CD4-positive, alpha-beta T cell treated with Interleukin-10 for 1 hour (primary cell): ENCODE measurements at regions not wholly inside any gene's neighbourhood (a gene's known extent, or its start where the extent isn't known, plus 50 kb on each side); places are given as distances from the start of the nearest gene placed in this dataset.
"Not testable (repeated sequence)": the region's sequence is repeated elsewhere in the genome, so short reads cannot be mapped to it uniquely, and the experiment has no call there.

Source experiments
- DNase-seq: peaks from one replicate; pipeline ENCODE4 v3.0.0-alpha.2; 2020

DNA sequence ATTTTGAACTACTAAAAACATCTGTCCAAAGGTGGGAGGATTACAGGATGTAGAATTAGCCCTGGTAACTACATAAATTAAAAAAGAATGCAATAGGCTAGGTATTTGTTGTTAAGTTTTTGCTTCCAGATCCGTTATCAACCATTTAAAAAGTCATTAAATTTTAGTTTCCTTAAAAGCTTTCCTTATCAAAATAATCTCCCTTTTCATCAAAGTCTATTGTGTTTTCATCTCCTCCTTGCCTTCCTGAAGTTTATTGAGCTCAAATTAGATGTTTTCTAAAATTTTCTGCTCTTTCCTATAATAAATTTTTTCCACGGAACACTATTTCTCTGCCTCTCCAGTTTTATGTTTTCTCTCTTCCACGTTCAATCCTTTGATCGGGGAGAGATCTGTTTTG is 108.6 kb downstream of the MEX3B start:
- no peak for DNase-seq

DNA sequence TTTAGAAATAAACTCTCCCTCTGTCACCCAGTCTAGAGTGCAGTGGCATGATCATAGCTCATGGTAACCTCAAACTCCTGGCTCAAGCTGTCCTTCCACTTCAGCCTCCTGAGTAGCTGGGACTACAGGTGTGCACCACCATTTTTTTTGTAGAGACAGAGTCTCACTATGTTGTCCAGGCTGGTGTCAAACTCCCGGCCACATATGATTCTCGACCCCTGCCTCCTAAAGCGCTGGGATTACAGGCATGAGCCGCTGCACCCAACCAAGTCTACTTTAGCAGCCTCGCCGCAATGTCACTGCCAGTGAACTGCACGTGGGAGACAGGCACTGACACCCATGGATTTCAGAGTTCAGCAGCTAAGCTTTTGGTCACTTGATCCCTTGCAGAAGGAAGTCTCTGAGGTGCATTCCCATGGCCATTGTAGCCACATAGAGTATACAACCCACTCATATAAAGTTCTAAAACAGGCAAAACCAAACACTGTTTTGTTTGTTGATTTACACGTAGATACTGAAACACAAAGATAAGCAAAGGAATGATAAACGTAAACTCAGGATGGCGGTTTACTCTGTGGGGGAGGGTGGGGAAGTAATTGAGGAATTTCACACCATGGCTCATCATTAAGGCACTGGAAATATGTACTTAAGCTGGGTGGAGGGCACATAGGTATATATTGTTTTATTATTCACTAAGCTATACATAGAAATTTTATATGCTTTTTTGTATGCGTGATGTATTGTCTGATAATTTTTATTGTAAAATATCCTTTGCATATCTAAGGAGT is 115.0 kb downstream of the MEX3B start:
- no peak for DNase-seq

DNA sequence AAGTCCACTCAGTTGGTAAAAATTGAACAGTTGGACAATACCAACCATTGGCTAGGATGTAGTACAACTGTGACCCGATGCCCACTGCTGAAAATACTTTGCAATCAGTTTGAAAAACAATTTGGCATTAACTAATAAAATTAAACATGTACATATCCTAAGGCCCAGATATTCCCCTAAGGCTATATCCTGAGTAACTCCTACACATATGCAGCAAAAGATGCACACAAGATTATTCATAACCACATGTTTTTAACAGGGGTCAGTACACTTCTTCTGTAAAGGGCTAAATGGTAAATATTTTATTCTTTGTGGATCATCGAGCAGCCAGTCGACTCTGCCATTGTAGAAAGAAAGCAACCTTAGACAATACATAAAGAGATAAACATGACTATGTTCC is 116.3 kb downstream of the MEX3B start:
- DNase-seq: no peak

DNA sequence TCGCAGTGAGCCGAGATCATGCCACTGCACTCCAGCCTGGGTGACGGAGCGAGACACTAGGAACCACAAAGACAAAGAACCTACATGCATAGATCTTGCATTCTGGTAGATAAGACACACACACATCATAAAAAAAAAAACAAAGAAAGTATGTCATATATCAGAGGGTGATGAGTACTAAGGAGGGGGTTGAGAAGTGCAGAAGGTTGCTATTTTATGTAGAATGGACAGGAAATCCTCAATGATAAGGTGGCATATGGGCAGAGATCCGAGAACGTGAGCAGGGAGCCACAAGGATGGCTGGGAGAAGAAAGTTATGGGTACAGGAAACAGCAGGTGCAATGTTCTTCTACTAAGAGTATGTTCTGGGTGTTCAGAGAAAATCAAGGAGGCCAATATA is 118.8 kb downstream of the MEX3B start:
- no peak for DNase-seq

DNA sequence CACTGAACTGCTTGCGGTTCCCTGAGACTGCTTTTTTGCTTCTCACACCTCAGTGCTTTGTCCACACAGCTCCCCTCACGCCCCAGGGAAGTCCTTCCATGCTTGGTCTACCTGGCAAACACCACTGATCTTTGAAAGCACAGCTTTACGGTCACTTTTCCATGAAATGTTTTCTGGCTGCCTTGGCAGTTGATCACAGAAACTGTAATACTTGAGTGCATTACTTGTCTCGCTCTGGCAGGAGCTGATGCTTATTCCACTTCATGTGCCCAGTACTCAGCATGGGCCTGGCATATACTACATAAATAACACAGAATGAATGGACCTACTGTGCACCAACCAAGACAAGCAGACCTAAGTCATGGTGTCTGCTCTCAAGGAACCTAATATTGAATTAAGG is 121.1 kb downstream of the MEX3B start:
- no peak for DNase-seq

DNA sequence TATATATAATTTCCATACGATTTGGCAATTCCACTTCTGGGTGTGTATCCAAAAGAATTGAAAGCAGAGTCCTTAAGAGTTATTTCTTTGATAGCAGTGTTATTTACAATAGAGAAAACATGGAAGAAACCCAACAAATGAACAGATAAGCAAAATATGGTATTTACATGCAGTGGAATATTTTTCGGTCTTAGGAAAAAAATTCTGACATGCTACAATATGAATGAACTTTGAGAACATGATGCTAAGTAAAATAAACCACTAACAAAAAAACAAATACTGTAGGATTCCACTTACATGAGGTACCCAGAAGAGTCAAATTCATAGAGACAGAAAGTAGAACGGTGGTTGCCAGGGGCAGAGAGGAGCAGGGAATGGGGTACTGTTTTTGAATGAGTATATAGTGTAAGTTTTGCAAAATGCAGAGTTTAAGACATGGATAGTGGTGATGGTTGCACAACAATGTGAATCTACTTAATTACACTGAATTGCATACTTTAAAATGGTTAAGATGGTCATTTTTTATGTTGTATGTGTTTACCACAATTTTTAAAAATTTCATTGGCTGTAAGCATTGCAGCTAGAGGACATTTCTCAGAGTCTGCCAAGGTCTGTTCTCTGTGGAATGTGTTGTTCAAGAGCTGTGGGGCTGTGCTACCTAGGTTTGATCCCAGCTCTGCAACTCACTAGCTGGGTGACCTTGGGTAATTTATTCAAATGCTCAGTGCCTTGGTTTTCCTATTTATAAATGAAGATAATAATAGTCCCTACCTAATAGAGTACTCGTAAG is 122.1 kb downstream of the MEX3B start:
- no peak for DNase-seq

DNA sequence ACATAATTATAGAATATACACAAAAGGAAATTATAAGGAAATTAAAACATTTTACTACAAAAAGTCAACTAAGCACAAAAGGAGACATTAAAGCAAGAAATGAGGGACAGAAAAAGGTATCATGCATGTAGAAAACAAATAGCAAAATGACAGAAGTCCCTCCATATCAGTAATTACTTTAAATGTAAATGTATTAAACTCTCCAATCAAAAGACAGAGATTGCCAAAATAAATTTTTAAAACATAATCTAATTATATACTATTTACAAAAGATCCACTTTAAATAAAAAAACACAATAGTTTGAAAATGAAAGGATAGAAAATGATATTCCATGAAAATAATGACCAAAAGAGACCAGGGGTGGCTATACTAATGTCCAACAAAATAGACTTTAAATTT is 123.7 kb downstream of the MEX3B start:
- no peak for DNase-seq

DNA sequence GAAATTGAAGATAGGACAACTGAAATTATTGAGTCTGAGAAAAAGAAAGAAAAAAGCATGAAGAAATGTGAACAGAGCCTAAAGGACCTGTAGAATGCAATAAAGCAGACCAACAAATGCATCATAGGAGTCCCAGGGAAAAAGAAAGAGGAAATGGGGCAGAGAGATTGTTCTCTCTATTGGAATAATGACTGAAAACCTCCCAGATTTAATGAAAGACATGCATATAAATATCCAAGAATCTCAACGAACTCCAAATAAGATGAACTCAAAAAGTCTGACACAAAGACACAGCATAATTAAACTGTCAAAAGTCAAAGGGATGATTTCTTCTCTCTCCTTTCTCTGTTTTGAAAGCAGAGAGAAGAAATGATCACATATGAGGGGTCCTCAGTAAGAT is 124.7 kb downstream of the MEX3B start:
- DNase-seq: no peak

DNA sequence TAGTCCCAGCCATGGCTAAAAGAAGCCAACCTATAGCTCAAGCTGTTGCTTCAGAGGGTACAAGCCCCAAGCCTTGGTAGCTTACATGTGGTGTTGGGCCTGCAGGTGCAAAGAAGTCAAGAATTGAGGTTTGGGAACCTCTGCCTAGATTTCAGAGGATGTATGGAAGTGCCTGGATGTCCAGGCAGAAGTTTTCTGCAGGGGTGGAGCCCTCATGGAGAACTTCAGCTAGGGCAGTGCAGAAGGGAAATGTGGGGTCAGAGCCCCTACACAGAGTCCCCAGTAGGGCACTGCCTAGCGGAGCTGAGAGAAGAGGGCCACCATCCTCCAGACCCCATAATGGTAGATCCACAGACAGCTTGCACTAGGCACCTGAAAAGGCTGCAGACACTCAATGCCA is 127.1 kb downstream of the MEX3B start:
- not testable (repeated sequence) for DNase-seq

DNA sequence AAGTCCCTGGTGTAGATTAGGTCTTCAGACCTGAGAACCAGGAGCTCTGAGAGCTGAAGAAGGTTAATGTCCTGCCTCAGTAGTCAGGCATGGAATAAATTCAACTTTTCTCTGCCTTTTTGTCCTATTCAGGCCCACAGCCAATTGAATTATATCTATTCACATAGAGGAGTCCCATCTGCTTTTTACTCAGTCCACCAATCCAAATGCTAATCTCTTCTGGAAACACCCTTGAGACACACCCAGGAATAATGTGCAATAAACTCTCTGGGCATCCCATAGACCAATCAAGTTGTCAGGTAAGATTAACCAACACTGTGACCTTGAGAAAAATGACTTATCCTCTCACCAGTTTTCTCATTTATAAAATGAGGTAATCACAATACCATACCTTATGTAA is 129.4 kb downstream of the MEX3B start:
- DNase-seq: no peak

DNA sequence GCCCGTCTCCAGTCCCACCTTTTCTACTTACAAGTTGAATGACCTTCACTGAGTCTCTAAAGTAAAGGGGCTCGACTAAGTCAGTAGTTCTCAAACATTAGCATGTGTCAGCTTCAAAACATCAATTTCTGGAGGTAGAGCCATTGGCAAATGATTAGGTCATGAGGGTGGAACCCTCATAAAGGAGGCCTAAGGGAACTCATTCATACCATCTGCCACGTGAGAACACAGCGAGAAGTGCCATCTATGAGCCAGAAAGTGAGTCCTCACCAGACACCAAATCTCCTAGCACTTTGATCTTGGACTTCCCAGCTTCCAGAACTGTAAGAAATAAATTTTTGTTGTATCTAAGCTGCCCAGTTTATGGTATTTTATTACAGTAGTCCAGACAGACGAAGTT is 129.8 kb downstream of the MEX3B start:
- no peak for DNase-seq

DNA sequence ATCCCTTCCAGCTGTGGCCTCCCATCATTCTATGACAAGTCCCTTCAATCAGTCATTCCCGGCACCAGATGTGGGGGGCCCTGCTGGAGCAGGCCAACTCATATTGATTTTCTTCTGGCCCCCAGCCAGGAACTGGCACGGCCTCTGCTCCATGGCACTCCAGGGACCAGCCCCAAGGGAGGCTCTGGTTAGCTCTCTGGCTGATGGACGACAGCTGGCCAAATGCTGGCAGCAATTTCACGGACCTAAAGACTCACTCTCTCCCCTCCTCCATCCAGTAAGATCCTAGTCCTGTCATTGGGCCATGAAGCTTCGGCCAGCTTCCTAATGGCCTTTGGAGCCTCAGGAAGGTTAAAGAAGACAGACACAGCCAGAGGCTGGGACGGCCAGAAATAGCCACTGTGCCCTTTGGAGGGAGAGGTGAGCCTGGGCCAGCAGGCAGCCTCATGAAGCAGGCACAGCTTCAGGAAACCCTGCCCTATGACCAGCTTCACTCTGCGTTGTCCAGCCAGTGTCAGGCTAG is 131.0 kb downstream of the MEX3B start:
- DNase-seq: no peak

DNA sequence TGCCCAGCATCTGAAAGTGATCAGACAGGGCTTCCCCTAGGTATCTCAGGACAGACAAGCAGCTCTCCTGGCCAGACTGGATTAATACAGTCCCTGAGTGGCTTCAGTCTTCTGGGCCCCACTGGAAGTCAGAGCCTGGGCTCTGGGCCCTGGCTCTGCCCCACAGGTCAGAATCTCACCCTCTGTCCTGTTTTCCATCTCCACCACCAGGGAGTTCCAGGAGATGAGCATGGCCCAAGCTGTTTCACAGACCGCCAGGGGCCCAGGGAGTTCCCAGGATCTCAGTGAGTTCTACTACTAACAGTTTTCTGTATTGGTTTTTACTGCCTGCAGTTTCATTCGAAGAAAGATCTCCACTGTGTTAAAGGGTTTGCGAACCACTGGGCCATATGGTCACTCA is 131.5 kb downstream of the MEX3B start:
- DNase-seq: no peak

DNA sequence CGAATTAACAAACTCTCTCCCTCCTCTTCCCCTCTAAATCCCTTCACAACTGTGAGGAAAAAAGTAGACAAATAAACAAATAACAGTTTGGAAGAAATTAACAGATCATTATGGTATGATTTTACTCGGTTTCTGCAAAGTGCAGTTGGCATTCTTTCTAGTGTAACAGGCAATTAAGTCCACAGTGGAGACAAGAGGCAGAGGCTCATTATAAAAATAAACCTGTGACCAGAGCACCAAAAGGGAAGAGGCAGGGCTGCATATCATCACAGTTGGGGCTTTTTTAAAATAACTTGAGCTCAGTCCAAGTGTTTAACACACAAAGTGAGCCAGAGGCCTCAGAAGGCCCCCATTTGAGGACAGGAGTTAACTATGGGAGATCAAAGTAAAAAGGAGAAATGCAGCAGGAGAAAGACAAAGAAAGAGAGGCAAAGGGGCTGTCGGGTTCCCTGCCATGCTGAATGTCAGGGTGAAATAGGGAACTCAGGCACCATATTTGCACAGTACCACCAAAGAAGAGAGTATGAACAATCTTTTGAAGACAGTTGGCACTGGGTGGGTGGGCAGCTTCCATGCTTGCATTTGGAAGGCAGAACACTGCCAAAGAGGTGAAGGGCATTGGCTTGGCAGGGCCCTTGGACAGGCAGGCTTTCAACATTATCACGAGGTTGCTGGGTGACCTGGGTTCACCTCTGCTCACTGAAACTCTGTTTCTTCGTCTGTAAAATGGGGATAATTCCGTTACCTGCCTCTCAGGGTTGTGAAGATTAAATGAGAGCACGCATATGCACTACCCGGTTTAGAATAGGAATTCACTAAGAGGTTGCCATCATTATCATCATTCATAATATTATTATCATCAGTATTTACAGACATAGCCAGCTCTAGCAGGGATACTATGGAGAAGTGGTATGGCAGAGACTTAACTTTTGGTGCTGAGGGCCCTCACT is 134.5 kb downstream of the MEX3B start:
- no peak for DNase-seq

DNA sequence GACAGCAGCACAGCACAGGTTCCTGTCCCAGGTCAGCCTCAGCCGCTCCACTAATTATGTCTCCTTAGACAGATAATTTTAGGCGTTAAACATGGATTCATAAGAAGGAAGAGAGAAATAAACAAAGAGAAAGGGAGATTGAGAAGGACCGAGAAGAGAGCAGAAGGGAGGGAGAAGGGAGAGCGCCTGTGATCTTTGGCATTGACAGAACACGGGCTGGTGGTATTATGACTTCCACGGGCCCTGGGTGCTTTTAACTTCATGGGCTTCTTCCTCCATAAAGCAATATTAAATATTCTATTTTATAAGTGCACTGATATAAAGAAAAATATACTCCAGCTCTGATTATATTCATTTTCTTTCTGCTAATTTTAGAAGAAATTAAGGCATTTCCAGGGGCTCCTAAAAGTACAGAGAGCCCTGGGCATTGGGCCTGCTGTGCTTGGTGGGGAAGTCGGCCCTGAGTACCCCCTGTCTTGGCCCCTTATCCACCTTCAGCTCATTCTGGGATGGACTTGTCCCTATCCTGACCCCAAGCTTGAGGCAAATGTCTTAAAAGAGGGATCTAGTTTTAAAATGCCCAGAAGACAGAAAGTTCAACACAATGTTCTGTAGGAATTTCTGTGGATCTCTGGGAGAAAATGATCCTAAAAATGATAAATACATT is 135.3 kb downstream of the MEX3B start:
- DNase-seq: no peak

DNA sequence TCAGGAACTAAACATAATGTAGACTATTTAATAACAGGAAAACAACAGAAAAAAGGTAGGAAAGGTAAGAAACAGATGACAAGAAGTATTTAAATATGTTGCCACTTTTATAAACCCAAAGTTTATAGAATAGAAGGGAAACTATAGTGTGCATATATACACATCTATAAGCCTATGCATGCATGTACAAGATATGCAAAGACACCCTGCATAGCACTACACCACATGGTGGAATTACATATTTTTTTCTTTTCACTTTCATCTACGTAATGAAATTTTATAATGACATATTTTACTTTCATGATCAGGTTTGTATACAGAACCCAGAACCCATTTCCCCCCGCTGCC is 136.8 kb downstream of the MEX3B start:
- no peak for DNase-seq

DNA sequence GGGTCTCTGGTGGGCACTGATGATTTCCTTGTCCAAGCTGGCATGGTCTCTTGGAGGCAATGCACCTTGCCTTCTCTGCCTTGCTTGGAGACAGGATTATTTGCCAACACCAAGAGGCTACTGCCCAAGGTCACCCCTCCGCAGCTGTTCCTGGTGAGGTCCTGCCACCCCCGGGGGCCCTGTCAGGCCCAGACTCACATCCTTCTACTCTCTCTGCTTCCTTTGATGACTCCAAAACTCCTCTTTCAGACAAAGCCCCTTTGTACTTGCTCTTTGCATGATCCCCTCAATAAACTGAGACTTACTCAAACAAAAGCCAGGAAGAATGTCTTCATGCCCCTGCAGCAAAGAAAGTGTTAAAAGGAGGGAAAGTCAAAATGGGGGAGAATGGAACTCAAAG is 137.7 kb downstream of the MEX3B start:
- no peak for DNase-seq

DNA sequence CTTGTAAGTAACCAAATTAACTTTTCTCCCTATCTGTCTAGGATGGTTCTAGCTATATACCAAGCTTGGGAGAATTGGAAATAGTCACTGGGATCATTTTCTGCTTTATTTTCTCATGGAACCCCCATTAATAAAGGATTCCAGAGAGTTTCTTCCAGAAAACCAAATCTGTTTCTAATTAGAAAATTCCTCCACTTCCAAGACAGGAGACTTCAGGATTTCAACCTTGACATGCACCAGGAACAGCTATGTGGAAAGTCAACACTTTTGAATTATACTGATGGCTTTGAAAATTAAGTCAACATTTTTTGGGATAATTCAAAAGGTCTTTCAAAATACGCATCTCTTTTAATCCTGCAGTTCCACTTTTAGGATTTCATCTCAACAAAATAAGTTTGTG is 138.3 kb downstream of the MEX3B start:
- DNase-seq: no peak

DNA sequence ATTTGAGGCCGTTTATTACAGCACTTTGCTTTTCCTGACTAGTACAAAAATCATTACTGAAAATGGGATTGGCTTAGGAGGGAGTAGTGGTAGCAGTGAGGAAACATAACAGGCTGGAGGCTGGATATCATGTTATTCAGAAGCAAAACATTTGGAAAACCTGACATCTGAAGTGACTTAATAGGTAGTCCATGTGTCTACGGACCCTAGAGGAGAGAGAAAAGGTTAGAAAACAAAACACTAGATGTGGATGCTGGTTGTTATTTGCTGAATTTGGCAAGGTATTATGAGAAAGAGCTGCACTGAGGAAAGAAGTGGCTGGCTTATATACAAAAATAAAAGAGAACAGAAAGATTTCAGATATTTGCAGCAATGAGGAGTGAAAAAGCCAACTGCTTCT is 139.9 kb downstream of the MEX3B start:
- DNase-seq: no peak

DNA sequence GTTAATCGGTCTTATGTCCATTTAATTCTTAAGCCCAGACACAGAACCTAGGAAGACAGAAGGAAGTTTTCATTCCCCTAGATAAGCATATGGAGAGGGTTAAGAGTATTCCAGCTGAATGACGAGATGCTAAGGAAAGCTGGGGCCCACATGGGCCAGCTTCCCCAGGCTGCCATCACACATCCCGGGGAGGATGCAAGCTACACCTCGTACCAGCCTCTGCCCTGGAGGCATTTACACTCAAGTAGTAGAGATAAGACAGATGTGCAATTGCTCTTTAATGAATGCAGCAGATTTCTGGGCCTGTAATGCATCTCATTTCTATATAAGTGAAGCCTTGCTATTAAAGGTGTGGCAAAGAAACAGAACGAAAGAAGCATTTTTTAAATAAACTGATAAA is 144.5 kb downstream of the MEX3B start:
- no peak for DNase-seq

DNA sequence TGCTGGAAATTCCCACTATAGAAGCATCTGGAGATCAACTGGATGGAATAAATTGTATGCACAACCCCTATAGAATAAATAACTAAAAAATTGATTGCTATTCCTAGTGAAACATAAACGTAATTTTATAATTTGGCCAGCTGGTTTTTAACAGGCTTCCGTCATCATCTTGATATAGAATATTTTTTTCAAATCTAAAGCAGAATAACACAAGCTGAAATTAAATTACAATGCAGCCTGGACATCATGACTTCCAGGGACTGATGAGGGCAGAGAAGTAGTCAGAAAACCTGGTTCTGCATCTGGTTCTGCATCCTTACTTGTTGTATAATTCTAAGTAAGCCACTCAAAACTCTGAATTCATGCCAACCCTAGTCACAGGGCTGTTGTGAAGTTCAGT is 146.1 kb downstream of the MEX3B start:
- no peak for DNase-seq

DNA sequence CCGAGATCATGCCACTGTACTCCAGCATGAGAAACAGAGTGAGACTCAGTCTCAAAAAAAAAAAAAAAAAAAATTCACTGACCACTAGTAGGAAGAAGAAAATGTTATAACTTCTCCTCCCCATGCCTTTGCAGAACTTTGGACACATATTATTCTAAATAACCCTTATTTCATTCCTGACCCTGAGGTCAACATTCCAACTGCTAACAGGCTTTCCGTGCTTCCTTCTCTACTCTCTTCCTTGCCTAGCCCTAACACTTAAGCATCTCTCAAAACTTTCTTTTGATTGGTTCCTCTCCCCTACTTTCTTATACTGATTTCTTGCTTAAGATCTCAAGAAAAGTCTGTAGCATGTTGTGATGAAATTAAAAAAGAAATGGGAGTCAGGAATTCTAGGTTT is 146.8 kb downstream of the MEX3B start:
- DNase-seq: no peak
